GM23248 (cell line): ENCODE measurements at regions not wholly inside any gene's neighbourhood (a gene's known extent, or its start where the extent isn't known, plus 50 kb on each side); places are given as distances from the start of the nearest gene placed in this dataset.

Experiments used
- EZH2 ChIP-seq: fragments of 200-600 bp; sonication (generic); IDR thresholded peaks from 2 replicates; pipeline ENCODE4 v1.6.1; 2018; ENCODE audit warnings: antibody characterized with exemption, mild to moderate bottlenecking; ENCODE audit not compliant: insufficient read depth, poor library complexity, severe bottlenecking
- EZH2phosphoT487 ChIP-seq: fragments of 200-600 bp; sonication (generic); IDR thresholded peaks from 2 replicates; pipeline ENCODE4 v1.6.1; 2018; ENCODE audit warnings: antibody characterized with exemption, moderate library complexity, mild to moderate bottlenecking, low read depth; ENCODE audit not compliant: insufficient read depth

GRCh38 chr5:12645582-12645981 lies 741.3 kb upstream of the CTNND2 start:
- no peak for TF ChIP-seq EZH2phosphoT487
- no peak for TF ChIP-seq EZH2
